ENCODE measurements at regions not wholly inside any gene's neighbourhood (a gene's known extent, or its start where the extent isn't known, plus 50 kb on each side); places are given as distances from the start of the nearest gene placed in this dataset.

DNA sequence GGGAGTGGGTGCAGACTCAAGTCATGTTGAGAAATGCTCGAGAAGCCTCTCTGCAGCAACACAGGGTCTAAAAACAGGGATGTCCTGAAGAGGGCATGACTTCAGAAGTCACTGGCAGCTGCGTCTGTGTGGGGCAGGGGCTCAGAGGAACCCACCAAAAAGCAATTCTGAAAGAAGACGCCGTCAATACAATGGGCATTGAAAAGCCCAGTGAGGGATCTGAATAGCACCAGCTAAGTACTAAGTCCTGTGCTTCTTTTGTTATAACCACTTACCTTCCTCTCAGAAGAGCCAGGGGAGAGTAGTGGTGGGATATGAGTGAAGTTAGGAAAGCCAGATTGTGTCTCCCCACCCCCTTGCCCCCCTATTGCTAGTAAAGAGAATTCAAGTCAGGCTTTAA is 137.2 kb downstream of the INHBA start:
- TF ChIP-seq TCF12 (IDR thresholded peaks at IDR 0.05; ENCODE audit: low read depth) (no peak), RAD21 (IDR thresholded peaks at IDR 0.05; ENCODE audit: low read depth) (no peak), CREB1 (IDR thresholded peaks at IDR 0.05; ENCODE audit: low read depth) (no peak), ZBTB7A (IDR thresholded peaks at IDR 0.05; ENCODE audit: low read depth) (no peak), CEBPB (IDR thresholded peaks at IDR 0.05) (no peak), YY1 (IDR thresholded peaks at IDR 0.05; ENCODE audit: low read depth) (no peak)
- TF ChIP-seq, protein P1, sequence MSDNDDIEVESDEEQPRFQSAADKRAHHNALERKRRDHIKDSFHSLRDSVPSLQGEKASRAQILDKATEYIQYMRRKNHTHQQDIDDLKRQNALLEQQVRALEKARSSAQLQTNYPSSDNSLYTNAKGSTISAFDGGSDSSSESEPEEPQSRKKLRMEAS (IDR thresholded peaks at IDR 0.05): no peak

DNA sequence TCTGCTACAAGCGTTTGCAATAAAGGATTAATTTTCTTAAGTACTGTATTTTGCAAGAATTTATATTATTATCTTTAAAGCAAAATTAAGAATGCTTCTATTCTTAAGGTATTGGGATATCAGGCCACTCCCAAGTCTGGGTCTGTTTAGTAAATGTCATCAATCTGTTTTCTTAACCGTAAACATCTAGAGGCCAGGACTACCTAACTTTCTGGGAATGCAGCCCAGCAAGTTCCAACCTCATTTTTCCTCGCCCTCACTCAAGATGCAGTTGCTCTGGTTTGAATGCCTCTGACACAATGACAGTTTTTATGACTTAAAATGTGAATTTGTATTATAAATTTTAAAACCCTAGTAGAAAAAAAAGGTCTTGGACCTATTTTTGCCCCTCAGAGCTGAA is 143.5 kb downstream of the INHBA start:
- TF ChIP-seq EP300 (IDR thresholded peaks at IDR 0.05; ENCODE audit: borderline replicate concordance) (no peak), ZBTB7A (IDR thresholded peaks at IDR 0.05; ENCODE audit: low read depth) (no peak), CEBPB (IDR thresholded peaks at IDR 0.05) (no peak), TEAD4 (IDR thresholded peaks at IDR 0.05) (no peak), TCF12 (IDR thresholded peaks at IDR 0.05; ENCODE audit: low read depth) (no peak), RAD21 (IDR thresholded peaks at IDR 0.05; ENCODE audit: low read depth) (no peak), YY1 (IDR thresholded peaks at IDR 0.05; ENCODE audit: low read depth) (no peak), TAF1 (IDR thresholded peaks at IDR 0.05; ENCODE audit: low read depth) (no peak), NFIC (IDR thresholded peaks at IDR 0.05) (no peak), EGR1 (IDR thresholded peaks at IDR 0.05) (no peak), CREB1 (IDR thresholded peaks at IDR 0.05; ENCODE audit: low read depth) (no peak), FOXM1 (IDR thresholded peaks at IDR 0.05; ENCODE audit: borderline replicate concordance, low read depth) (no peak)
- TF ChIP-seq, protein P2, sequence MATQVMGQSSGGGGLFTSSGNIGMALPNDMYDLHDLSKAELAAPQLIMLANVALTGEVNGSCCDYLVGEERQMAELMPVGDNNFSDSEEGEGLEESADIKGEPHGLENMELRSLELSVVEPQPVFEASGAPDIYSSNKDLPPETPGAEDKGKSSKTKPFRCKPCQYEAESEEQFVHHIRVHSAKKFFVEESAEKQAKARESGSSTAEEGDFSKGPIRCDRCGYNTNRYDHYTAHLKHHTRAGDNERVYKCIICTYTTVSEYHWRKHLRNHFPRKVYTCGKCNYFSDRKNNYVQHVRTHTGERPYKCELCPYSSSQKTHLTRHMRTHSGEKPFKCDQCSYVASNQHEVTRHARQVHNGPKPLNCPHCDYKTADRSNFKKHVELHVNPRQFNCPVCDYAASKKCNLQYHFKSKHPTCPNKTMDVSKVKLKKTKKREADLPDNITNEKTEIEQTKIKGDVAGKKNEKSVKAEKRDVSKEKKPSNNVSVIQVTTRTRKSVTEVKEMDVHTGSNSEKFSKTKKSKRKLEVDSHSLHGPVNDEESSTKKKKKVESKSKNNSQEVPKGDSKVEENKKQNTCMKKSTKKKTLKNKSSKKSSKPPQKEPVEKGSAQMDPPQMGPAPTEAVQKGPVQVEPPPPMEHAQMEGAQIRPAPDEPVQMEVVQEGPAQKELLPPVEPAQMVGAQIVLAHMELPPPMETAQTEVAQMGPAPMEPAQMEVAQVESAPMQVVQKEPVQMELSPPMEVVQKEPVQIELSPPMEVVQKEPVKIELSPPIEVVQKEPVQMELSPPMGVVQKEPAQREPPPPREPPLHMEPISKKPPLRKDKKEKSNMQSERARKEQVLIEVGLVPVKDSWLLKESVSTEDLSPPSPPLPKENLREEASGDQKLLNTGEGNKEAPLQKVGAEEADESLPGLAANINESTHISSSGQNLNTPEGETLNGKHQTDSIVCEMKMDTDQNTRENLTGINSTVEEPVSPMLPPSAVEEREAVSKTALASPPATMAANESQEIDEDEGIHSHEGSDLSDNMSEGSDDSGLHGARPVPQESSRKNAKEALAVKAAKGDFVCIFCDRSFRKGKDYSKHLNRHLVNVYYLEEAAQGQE (IDR thresholded peaks at IDR 0.05; ENCODE audit: low read depth): no peak
- TF ChIP-seq, protein P3, sequence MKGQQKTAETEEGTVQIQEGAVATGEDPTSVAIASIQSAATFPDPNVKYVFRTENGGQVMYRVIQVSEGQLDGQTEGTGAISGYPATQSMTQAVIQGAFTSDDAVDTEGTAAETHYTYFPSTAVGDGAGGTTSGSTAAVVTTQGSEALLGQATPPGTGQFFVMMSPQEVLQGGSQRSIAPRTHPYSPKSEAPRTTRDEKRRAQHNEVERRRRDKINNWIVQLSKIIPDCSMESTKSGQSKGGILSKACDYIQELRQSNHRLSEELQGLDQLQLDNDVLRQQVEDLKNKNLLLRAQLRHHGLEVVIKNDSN (IDR thresholded peaks at IDR 0.05): no peak
- TF ChIP-seq, protein P1 (IDR thresholded peaks at IDR 0.05): no peak

DNA sequence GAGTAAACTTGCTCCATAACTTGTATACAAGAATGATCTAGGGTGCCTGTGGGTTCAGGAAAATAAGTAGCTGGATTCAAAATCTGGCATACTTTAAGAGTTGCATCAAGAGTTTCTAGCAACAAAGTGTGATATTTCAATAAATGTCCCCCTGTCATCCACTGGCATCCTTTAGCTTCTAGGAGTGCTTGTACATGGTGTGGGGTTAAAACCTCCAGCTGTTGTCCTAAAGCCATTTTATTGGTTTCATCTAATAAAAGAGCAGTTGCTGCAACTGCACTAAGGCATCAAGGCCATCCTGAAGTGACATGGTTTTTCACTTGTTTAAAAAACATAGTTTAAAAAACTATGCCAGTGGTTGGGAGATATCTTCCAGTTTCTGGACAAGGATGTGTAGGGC is 148.4 kb downstream of the INHBA start:
- no peak for TF ChIP-seq EP300 (IDR thresholded peaks at IDR 0.05; ENCODE audit: borderline replicate concordance)
- no peak for TF ChIP-seq EGR1 (IDR thresholded peaks at IDR 0.05)
- no peak for TF ChIP-seq FOXM1 (IDR thresholded peaks at IDR 0.05; ENCODE audit: borderline replicate concordance, low read depth)
- no peak for TF ChIP-seq TCF12 (IDR thresholded peaks at IDR 0.05; ENCODE audit: low read depth)

DNA sequence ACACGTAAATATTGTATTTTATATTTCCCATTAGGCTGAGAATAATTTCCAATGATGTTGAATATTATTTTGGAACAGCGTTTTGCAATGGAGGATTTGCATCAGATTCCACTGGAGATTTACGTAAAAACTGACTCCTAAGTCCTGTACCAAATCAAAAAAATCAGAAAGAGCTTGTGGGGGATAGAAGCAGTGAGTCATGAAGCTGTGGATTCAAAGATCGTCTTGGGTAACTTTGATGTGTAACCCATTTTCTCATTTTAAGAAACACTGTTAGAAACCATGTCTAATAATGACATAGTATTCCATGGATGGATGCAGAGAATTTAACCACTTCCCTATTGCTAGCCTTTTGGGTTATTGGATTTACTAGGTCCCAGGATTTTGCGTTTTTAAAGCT is 158.6 kb downstream of the INHBA start:
- TF ChIP-seq CREB1 (IDR thresholded peaks at IDR 0.05; ENCODE audit: low read depth) (no peak), TCF12 (IDR thresholded peaks at IDR 0.05; ENCODE audit: low read depth) (no peak), ZBTB7A (IDR thresholded peaks at IDR 0.05; ENCODE audit: low read depth) (no peak), EGR1 (IDR thresholded peaks at IDR 0.05) (no peak), RAD21 (IDR thresholded peaks at IDR 0.05; ENCODE audit: low read depth) (no peak), TAF1 (IDR thresholded peaks at IDR 0.05; ENCODE audit: low read depth) (no peak), NFIC (IDR thresholded peaks at IDR 0.05) (no peak), TEAD4 (IDR thresholded peaks at IDR 0.05) (no peak), YY1 (IDR thresholded peaks at IDR 0.05; ENCODE audit: low read depth) (no peak), FOXM1 (IDR thresholded peaks at IDR 0.05; ENCODE audit: borderline replicate concordance, low read depth) (no peak)
- TF ChIP-seq, protein P1 (IDR thresholded peaks at IDR 0.05): no peak
- TF ChIP-seq, protein P3 (IDR thresholded peaks at IDR 0.05): no peak

DNA sequence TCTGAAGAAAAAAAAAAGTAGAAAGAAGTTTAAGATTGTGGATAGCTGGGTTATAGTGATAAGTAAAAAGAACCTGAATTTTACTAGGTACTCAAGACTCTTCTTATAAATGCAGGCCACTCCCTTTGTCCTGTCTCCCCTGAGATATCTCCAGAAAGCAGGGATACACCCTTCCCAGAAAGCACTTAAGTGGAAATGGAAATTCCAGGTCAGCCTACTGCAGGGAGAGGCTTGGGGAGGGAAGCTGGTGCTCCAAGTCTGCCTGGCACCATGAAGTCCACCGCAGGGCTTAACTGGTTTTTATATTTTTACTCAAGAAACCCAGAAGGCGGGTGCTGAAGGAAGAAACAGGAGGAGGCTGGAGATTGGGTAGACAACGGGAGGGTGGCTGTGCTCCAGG is 162.3 kb downstream of the INHBA start:
- TF ChIP-seq TCF12 (IDR thresholded peaks at IDR 0.05; ENCODE audit: low read depth) (no peak), TAF1 (IDR thresholded peaks at IDR 0.05; ENCODE audit: low read depth) (no peak), CREB1 (IDR thresholded peaks at IDR 0.05; ENCODE audit: low read depth) (no peak), EGR1 (IDR thresholded peaks at IDR 0.05) (no peak), CEBPB (IDR thresholded peaks at IDR 0.05) (no peak), TEAD4 (IDR thresholded peaks at IDR 0.05) (no peak), ZBTB7A (IDR thresholded peaks at IDR 0.05; ENCODE audit: low read depth) (no peak)
- TF ChIP-seq, protein P1 (IDR thresholded peaks at IDR 0.05): no peak
- TF ChIP-seq, protein P2 (IDR thresholded peaks at IDR 0.05; ENCODE audit: low read depth): no peak

Measured in Ishikawa (cell line).